ENCODE measurements at regions not wholly inside any gene's neighbourhood (a gene's known extent, or its start where the extent isn't known, plus 50 kb on each side); places are given as distances from the start of the nearest gene placed in this dataset.

GRCh38 chr16:54772400-54772799, 158.3 kb upstream of the IRX5 start:
- no peak for TF ChIP-seq CTCF (conservative IDR thresholded peaks at IDR 0.05)

GRCh38 chr16:54766355-54766754, 164.3 kb upstream of the IRX5 start:
- Mint-ChIP-seq H3K4me1 (no peaks in the 10 kb centered on the region), H3K27ac (ENCODE audit: unreplicated experiment) (no peak overlapping the region), H3K9me3 (no peaks in the 10 kb centered on the region), H3K4me3 (no peak overlapping the region), H3K36me3 (ENCODE audit: low read depth) (no peaks in the 10 kb centered on the region), H3K27me3 (ENCODE audit: low read depth) (peaks cover 8% of the 10 kb centered on the region)
- no peak for TF ChIP-seq CTCF (conservative IDR thresholded peaks at IDR 0.05)
- DNase-seq (ENCODE audit: low read depth, low spot score): no peak

More at GRCh38 chr16:54772400-54772799, 158.3 kb upstream of the IRX5 start:
- no peak for DNase-seq (ENCODE audit: low read depth, low spot score)
- H3K27me3 Mint-ChIP-seq (ENCODE audit: low read depth): no peaks in the 10 kb centered on the region
- H3K4me1 Mint-ChIP-seq: peaks cover 3% of the 10 kb centered on the region
- no peaks in the 10 kb centered on the region for H3K9me3 Mint-ChIP-seq
- H3K36me3 Mint-ChIP-seq (ENCODE audit: low read depth): no peaks in the 10 kb centered on the region
- H3K4me3 Mint-ChIP-seq: no peak overlapping the region
- H3K27ac Mint-ChIP-seq (ENCODE audit: unreplicated experiment): no peak overlapping the region

GRCh38 chr16:54750249-54750648, 180.4 kb upstream of the IRX5 start:
- DNase-seq (ENCODE audit: low read depth, low spot score): no peak
- TF ChIP-seq CTCF (conservative IDR thresholded peaks at IDR 0.05): no peak
- Mint-ChIP-seq H3K36me3 (ENCODE audit: low read depth) (no peaks in the 10 kb centered on the region), H3K4me1 (no peaks in the 10 kb centered on the region), H3K9me3 (peaks cover 2% of the 10 kb centered on the region), H3K27ac (ENCODE audit: unreplicated experiment) (no peak overlapping the region), H3K4me3 (no peak overlapping the region), H3K27me3 (ENCODE audit: low read depth) (peaks cover 29% of the 10 kb centered on the region)

GRCh38 chr16:54748611-54749190, 182.0 kb upstream of the IRX5 start:
- TF ChIP-seq CTCF (conservative IDR thresholded peaks at IDR 0.05): no peak
- Mint-ChIP-seq H3K4me3 (no peak overlapping the region), H3K36me3 (ENCODE audit: low read depth) (no peaks in the 10 kb centered on the region), H3K27ac (ENCODE audit: unreplicated experiment) (no peak overlapping the region), H3K9me3 (peaks cover 3% of the 10 kb centered on the region), H3K4me1 (no peaks in the 10 kb centered on the region), H3K27me3 (ENCODE audit: low read depth) (peaks cover 18% of the 10 kb centered on the region)
- DNase-seq (ENCODE audit: low read depth, low spot score): no peak

- H3K4me1 Mint-ChIP-seq: no peaks in the 10 kb centered on the region
- H3K27me3 Mint-ChIP-seq (ENCODE audit: low read depth): peaks cover 22% of the 10 kb centered on the region
- H3K27ac Mint-ChIP-seq (ENCODE audit: unreplicated experiment): no peak overlapping the region
- H3K36me3 Mint-ChIP-seq (ENCODE audit: low read depth): no peaks in the 10 kb centered on the region
- peaks cover 2% of the 10 kb centered on the region for H3K9me3 Mint-ChIP-seq
- DNase-seq (ENCODE audit: low read depth, low spot score): no peak
- H3K4me3 Mint-ChIP-seq: no peak overlapping the region
- no peak for TF ChIP-seq CTCF (conservative IDR thresholded peaks at IDR 0.05)
Measured at GRCh38 chr16:54746596-54746995, 184.1 kb upstream of the IRX5 start.

Measured in neural crest cell (in vitro differentiated cells).